Esophagus squamous epithelium (tissue), 5 donors: ENCODE measurements at regions not wholly inside any gene's neighbourhood (a gene's known extent, or its start where the extent isn't known, plus 50 kb on each side); places are given as distances from the start of the nearest gene placed in this dataset.

Source experiments
- DNase-seq: peaks from one replicate; lab custom pipeline; 2025; lab: John Stamatoyannopoulos, UW
- H3K27ac ChIP-seq, 4 donors: fragments of 200-600 bp; sonication (generic); one replicate each; pipeline ENCODE4 v1.5.1; 2016 to 2019; ENCODE audit warnings: mild to moderate bottlenecking in 1 of 4
- H3K27me3 ChIP-seq, 4 donors: fragments of 200-600 bp; sonication (generic); 1 replicate in 3 of 4; 2 replicates in 1 of 4; pipeline versions ENCODE4 v1.5.1 to v1.6.0; 2017 to 2021; ENCODE audit warnings: antibody characterized with exemption in 1 of 4
- H3K36me3 ChIP-seq, 3 donors: fragments of 200-600 bp; sonication (generic); one replicate each; pipeline ENCODE4 v1.5.1; 2016 to 2019
- H3K4me1 ChIP-seq, 3 donors: fragments of 200-600 bp; sonication (generic); one replicate each; pipeline ENCODE4 v1.5.1; 2017 to 2019
- H3K4me3 ChIP-seq, 4 donors: fragments of 200-600 bp; sonication (generic); 1 replicate in 3 of 4; 2 replicates in 1 of 4; pipeline ENCODE4 v1.5.1; 2016 to 2019; ENCODE audit warnings: mild to moderate bottlenecking in 2 of 4, moderate library complexity in 1 of 4
- H3K9me3 ChIP-seq, 3 donors: fragments of 200-600 bp; sonication (generic); one replicate each; pipeline ENCODE4 v1.5.1; 2016 to 2019
- CTCF ChIP-seq, 6 experiments: fragments of 450-650 bp in 4 of 6; fragments of 200-600 bp in 2 of 6; sonication (generic) in 2 of 6; IDR thresholded peaks; one replicate each; pipeline ENCODE4 v1.5.1; 2016 to 2019; ENCODE audit warnings: antibody characterized with exemption in 6 of 6, mild to moderate bottlenecking in 4 of 6, moderate library complexity in 4 of 6
- POLR2A ChIP-seq, 4 donors: fragments of 450-650 bp; IDR thresholded peaks; one replicate each; pipeline ENCODE4 v1.6.1; 2017; ENCODE audit warnings: antibody characterized with exemption in 4 of 4, mild to moderate bottlenecking in 4 of 4, moderate library complexity in 3 of 4
- WGBS, 2 donors: methylation state at CpG; one replicate each; pipeline ENCODE4 v1.1.5; 2018; 5-methylcytosine and 5-hydroxymethylcytosine counted together
- intact Hi-C: fragments of 100-400 bp; cut with DNase I; formaldehyde crosslinking; loops from one replicate; pipeline ENCODE4 v1.15.0; 2022
- donor health status: DM: yes; HTN: yes; CAD: no.

- H3K27ac ChIP-seq, result peak overlapping the region in 3 of 4 donors; percentile 60 to 77 (median 69)
- no peak for TF ChIP-seq POLR2A (IDR thresholded peaks at IDR 0.05)
- no peak for TF ChIP-seq CTCF (IDR thresholded peaks at IDR 0.05)
- no peak overlapping the region for H3K4me3 ChIP-seq
- peaks cover 11 to 77% (median 55%) of the 10 kb centered on the region in 3 donors for H3K4me1 ChIP-seq
- no peak for DNase-seq
- H3K9me3 ChIP-seq, result no peaks in the 10 kb centered on the region
- intact Hi-C loops, result loop anchor here (5.0 kb wide), 1 partner anchor 281 kb away; no protein-coding TSS in a partner anchor
- H3K27me3 ChIP-seq, result no peaks in the 10 kb centered on the region
- H3K36me3 ChIP-seq, result no peaks in the 10 kb centered on the region
Observed at GRCh38 chr12:46663318-46663717, 162.5 kb downstream of the SLC38A4 start.

- intact Hi-C loops, result loop anchor here (5.0 kb wide), 1 partner anchor 279 kb away; no protein-coding TSS in a partner anchor
- Histone ChIP-seq H3K36me3 (no peaks in the 10 kb centered on the region), H3K27me3 (no peaks in the 10 kb centered on the region), H3K4me1 (peaks cover 11 to 84% (median 55%) of the 10 kb centered on the region in 3 donors), H3K4me3 (peak overlapping the region in 1 of 4 donors; percentile 37), H3K27ac (peak overlapping the region; percentile 78 to 87 (median 84)), H3K9me3 (no peaks in the 10 kb centered on the region)
- WGBS, 2 donors, result 35 to 45% methylated on average over 2 of the region's 2 CpGs
- no peak for TF ChIP-seq POLR2A (IDR thresholded peaks at IDR 0.05)
- peak; percentile 73 to 89 (median 81) for TF ChIP-seq CTCF (IDR thresholded peaks at IDR 0.05)
- no peak for DNase-seq
Observed at GRCh38 chr12:46661110-46661845, 164.5 kb downstream of the SLC38A4 start.

GRCh38 chr12:46660719-46661109, 165.1 kb downstream of the SLC38A4 start:
- no peak for DNase-seq
- WGBS, 2 donors, result 21 to 22% methylated on average over 5 of the region's 5 CpGs
- H3K9me3 ChIP-seq, result no peaks in the 10 kb centered on the region
- H3K4me1 ChIP-seq, result peaks cover 11 to 79% (median 52%) of the 10 kb centered on the region in 3 donors
- H3K27ac ChIP-seq, result peak overlapping the region; percentile 78 to 87 (median 84)
- peak overlapping the region in 1 of 4 donors; percentile 37 for H3K4me3 ChIP-seq
- no peak for TF ChIP-seq POLR2A (IDR thresholded peaks at IDR 0.05)
- no peak for TF ChIP-seq CTCF (IDR thresholded peaks at IDR 0.05)
- H3K27me3 ChIP-seq, result no peaks in the 10 kb centered on the region
- H3K36me3 ChIP-seq, result no peaks in the 10 kb centered on the region
- intact Hi-C loops, result loop anchor here (5.0 kb wide), 1 partner anchor 278 kb away; no protein-coding TSS in a partner anchor

- H3K27ac ChIP-seq, result peak overlapping the region; percentile 78 to 87 (median 84)
- DNase-seq, result no peak
- H3K36me3 ChIP-seq, result no peaks in the 10 kb centered on the region
- no peaks in the 10 kb centered on the region for H3K27me3 ChIP-seq
- no peak for TF ChIP-seq POLR2A (IDR thresholded peaks at IDR 0.05)
- no peak for TF ChIP-seq CTCF (IDR thresholded peaks at IDR 0.05)
- intact Hi-C loops, result loop anchor here (5.0 kb wide), 1 partner anchor 278 kb away; no protein-coding TSS in a partner anchor
- peaks cover 11 to 74% (median 48%) of the 10 kb centered on the region in 3 donors for H3K4me1 ChIP-seq
- H3K4me3 ChIP-seq, result peak overlapping the region in 1 of 4 donors; percentile 37
- no peaks in the 10 kb centered on the region for H3K9me3 ChIP-seq
- 8 to 38% methylated on average over 1 of the region's 1 CpG for WGBS, 2 donors
Observed at GRCh38 chr12:46660276-46660675, 165.5 kb downstream of the SLC38A4 start.

GRCh38 chr12:46659824-46660223, 166.0 kb downstream of the SLC38A4 start:
- intact Hi-C loops, result loop anchor here (5.0 kb wide), 1 partner anchor 278 kb away; no protein-coding TSS in a partner anchor
- no peaks in the 10 kb centered on the region for H3K27me3 ChIP-seq
- H3K27ac ChIP-seq, result peak overlapping the region; percentile 78 to 87 (median 84)
- DNase-seq, result no peak
- H3K4me3 ChIP-seq, result peak overlapping the region in 1 of 4 donors; percentile 37
- WGBS, 2 donors, result 1 to 11% methylated on average over 4 of the region's 4 CpGs
- H3K36me3 ChIP-seq, result no peaks in the 10 kb centered on the region
- peaks cover 11 to 70% (median 47%) of the 10 kb centered on the region in 3 donors for H3K4me1 ChIP-seq
- no peaks in the 10 kb centered on the region for H3K9me3 ChIP-seq
- no peak for TF ChIP-seq POLR2A (IDR thresholded peaks at IDR 0.05)
- no peak for TF ChIP-seq CTCF (IDR thresholded peaks at IDR 0.05)
